HL-60 (cell line): ENCODE measurements at regions not wholly inside any gene's neighbourhood (a gene's known extent, or its start where the extent isn't known, plus 50 kb on each side); places are given as distances from the start of the nearest gene placed in this dataset.

Experiments
- DNase-seq, 2 experiments: peaks; one replicate each; pipeline ENCODE4 v3.0.0-alpha.2; 2010 to 2020; ENCODE audit warnings: low read depth in 1 of 2, low spot score in 1 of 2
- H3K27ac ChIP-seq: fragments of 250-450 bp; sonication (Bioruptor Pico); replicated peaks from 2 replicates; pipeline ENCODE4 v1.5.1; 2020; ENCODE audit warnings: mild to moderate bottlenecking, moderate library complexity
- H3K27me3 ChIP-seq: fragments of 250-450 bp; sonication (Bioruptor Pico); 2 replicates; pipeline ENCODE4 v1.5.1; 2021; ENCODE audit warnings: mild to moderate bottlenecking, moderate library complexity; ENCODE audit not compliant: insufficient read depth, poor library complexity, severe bottlenecking
- H3K4me3 ChIP-seq: replicated peaks from 2 replicates; pipeline ENCODE4 v1.5.1; 2011; ENCODE audit warnings: mild to moderate bottlenecking, control low read depth, low read length; ENCODE audit not compliant: insufficient read depth
- CTCF ChIP-seq: IDR thresholded peaks from one replicate; pipeline ENCODE4 v1.5.1; 2011; ENCODE audit warnings: low read length, control low read depth, inconsistent platforms; ENCODE audit not compliant: insufficient read depth
- GABPA ChIP-seq: IDR thresholded peaks from 2 replicates; pipeline ENCODE4 v1.6.1; 2012; ENCODE audit warnings: low read depth
- POLR2AphosphoS5 ChIP-seq: IDR thresholded peaks from 2 replicates; pipeline ENCODE4 v1.6.1; 2012; ENCODE audit warnings: low read depth
- REST ChIP-seq: IDR thresholded peaks from 2 replicates; pipeline ENCODE4 v1.6.1; 2012; ENCODE audit warnings: low read depth; ENCODE audit not compliant: insufficient replicate concordance
- SPI1 ChIP-seq: IDR thresholded peaks from 2 replicates; pipeline ENCODE4 v1.6.1; 2012; ENCODE audit warnings: low read depth, mild to moderate bottlenecking, borderline replicate concordance

DNA sequence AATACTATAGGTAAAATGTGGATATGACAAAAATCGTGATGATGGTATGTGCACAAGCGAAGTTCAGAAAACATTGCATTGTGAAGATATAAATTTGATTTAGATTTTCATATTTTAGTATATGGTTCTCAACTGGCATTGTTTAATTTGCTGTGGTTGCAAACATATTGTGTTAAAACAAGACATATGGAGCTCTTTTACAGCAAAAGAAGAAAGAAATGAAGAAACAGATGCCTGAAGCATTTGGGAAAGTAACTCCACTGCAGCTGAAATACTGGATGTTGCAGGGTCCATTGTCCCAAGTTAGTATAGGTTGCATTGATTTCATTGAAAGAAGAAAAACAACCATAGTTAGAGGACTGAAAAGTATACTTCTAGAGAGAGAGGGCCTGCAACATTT lies 185.8 kb upstream of the SSTR1 start:
- Histone ChIP-seq H3K27me3 (no peaks in the 10 kb centered on the region), H3K4me3 (no peak overlapping the region), H3K27ac (no peak overlapping the region)
- TF ChIP-seq CTCF (no peak), POLR2AphosphoS5 (no peak), SPI1 (no peak), REST (no peak), GABPA (no peak)
- no peak for DNase-seq

DNA sequence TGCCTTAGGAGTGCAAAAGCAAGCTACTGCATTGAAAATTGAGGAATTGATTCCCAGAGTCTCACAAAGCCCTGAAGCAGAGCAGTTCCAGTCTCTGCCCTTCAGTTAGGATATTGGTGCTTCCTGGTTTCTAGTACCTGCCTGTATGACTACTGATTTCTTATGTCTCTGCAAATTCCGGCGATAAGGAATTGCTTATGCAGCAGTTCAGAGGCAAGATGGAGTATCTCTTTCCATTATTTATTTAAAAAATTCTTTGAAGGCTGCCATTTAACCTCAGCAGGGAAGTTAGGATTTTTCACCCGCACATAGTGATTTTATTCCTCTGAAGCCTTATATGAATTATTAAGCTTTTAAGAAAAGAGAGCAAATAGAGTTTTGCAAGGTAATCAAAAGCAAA lies 184.9 kb upstream of the SSTR1 start:
- TF ChIP-seq CTCF (no peak), SPI1 (no peak), REST (no peak), GABPA (no peak), POLR2AphosphoS5 (no peak)
- Histone ChIP-seq H3K27me3 (no peaks in the 10 kb centered on the region), H3K4me3 (no peak overlapping the region), H3K27ac (no peak overlapping the region)
- no peak for DNase-seq

DNA sequence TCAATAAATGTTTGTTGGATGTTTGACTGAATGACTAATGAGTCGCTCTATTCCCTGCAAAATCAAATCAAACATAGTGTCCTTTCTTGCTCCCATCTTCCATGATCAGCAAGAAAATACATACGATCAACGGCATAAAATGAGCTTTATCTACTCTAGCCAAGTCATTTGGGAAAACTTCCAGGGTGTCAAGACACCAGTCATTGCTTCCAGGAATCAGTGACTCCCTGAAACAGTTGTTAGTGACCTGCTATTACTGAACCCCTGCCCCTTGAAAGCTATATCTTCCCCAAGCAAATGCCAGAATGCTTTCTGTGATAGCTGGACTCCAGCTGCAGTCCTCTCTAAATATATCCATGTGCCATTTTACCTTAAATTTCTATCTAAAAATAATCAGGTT lies 169.5 kb upstream of the SSTR1 start:
- no peak for TF ChIP-seq REST
- TF ChIP-seq GABPA, result no peak
- TF ChIP-seq POLR2AphosphoS5, result no peak
- TF ChIP-seq SPI1, result no peak
- no peak for TF ChIP-seq CTCF
- Histone ChIP-seq H3K4me3 (no peak overlapping the region), H3K27ac (no peak overlapping the region), H3K27me3 (no peaks in the 10 kb centered on the region)
- no peak for DNase-seq
